ENCODE measurements at regions not wholly inside any gene's neighbourhood (a gene's known extent, or its start where the extent isn't known, plus 50 kb on each side); places are given as distances from the start of the nearest gene placed in this dataset.
A peak's percentile ranks its signal among the peaks of the same experiment; 100 is the strongest.
"Not testable (repeated sequence)": the region's sequence is repeated elsewhere in the genome, so short reads cannot be mapped to it uniquely, and the experiment has no call there.

DNA sequence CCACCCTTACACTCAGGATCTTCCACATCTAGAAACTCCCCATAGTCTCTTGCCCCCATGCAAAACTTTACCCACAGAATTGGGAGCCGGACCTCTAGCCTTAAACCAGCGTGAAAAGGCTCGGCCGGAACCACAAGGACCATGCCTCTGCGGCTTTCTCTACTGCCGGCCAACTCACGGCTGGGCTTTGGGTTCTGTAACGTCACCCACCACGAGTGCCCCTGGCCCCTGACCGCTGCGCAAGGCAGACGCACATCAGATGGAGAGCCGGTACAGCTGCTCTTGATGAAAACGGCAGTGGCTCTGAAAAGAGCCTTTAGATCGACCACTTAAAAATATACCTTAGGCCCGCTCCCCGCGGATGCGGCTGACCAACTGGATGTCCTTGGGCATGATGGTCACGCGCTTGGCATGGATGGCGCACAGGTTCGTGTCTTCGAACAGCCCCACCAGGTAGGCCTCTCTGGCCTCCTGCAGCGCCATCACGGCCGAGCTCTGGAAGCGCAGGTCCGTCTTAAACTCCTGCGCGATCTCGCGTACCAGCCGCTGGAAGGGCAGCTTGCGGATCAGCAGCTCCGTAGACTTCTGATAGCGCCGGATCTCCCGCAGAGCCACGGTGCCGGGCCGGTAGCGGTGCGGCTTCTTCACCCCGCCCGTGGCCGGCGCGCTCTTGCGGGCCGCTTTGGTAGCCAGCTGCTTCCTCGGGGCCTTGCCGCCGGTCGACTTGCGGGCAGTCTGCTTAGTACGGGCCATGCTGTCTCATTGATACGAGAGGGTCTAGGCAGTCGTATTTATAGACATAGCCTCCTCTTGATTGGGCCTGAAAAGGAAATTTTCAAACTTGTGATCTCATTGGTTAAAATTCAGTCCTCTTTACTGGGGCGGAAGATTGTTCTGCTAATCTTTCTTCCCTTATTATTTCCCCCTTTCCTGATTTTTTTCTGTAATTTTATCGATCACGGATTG is 66.3 kb downstream of the FAM72C start:
- DNase-seq (ENCODE audit: low read depth) = peak; percentile 9

DNA sequence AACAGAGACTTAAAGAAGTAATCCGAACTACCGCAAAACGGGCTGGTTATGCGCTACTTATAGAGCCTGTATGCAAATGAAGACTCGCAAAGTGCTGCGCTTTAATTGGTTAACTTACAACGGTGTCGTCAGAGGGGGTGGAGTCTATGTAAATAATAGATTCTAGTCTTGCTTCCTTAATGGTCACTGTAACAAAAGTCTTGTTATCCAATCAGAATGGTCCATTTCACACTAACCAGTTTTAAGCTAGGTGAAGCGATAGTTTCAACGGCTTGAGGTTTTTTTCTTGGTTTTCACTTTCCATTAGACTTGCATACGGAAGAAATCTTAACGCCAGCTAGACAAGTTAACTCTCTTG is 67.2 kb downstream of the FAM72C start:
- DNase-seq (ENCODE audit: low read depth) = not testable (repeated sequence)

DNA sequence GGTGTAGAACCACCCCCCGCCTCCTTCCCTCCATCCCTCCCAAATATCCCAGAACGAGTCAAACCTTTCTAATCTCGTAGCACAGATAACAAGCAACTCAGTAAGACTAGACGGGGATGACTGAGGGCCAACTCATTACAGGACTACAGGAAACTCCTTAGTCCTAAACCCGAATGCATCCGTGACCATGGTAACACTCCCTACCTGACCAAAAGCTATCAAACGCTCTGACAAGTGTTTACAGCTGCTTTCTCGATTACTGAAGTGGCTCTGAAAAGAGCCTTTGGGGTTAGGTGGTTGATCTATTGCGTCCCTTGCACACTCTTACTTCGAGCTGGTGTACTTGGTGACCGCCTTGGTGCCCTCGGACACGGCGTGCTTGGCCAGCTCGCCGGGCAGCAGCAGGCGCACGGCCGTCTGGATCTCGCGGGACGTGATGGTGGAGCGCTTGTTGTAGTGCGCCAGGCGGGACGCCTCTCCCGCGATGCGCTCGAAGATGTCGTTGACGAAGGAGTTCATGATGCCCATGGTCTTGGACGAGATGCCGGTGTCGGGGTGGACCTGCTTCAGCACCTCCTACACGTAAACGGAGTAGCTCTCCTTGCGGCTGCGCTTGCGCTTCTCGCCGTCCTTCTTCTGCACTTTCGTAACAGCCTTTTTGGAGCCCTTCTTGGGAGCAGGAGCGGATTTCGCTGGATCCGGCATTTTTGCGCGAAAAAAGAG is 67.7 kb downstream of the FAM72C start:
- DNase-seq (ENCODE audit: low read depth) = peak; percentile 13

DNA sequence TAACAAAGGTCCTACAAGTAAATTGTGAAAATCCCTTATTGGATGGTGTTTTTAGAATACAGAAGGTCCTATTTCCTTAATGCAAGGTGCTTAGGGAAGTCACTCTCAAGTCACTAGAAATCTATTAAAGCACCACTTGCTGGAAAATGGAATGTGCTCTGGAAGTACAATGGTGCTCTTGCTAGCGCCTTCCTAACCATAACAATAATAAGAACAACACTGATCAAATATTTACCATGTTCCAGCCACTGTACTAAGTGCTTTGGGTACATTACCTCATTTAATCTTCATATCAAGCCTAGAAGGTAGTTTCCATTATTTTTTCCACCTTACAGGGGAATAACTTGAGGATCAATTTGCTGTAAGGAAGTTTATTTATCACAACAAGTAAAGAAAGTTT is 75.4 kb downstream of the FAM72C start:
- DNase-seq (ENCODE audit: low read depth) = not testable (repeated sequence)

DNA sequence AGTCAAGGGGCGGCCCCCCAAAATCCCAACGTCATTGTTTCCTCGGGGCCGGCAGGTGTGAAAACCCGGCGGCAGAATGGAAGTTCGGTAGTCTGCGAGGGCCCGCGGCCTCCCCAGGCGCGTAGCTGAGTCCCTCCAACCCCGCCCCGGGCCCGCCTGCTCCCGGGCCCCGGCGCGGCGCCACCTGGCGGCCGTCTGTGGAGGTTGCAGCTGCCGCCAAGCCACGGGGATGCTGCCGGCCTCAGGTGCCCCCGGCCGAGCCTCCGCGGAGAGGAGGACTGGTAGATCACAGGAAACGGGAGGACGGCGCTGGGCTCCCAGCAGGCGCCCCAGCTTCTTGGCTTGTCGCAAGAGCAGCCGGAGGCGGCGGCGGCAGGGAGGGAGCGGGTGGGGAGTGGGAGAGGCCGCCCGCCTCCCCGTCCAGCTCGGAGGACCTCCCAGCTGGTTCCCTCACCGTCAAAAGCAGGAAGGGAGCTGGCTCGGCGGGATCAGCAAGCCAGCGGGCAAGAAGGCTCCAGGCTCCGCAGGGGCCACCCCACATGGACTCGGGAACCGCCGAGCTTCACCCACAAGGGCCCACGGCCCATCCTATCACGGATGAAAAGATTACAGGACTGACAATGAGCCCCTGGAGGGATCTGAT is 86.7 kb downstream of the FAM72C start:
- DNase-seq (ENCODE audit: low read depth) = peak; percentile 0

DNA sequence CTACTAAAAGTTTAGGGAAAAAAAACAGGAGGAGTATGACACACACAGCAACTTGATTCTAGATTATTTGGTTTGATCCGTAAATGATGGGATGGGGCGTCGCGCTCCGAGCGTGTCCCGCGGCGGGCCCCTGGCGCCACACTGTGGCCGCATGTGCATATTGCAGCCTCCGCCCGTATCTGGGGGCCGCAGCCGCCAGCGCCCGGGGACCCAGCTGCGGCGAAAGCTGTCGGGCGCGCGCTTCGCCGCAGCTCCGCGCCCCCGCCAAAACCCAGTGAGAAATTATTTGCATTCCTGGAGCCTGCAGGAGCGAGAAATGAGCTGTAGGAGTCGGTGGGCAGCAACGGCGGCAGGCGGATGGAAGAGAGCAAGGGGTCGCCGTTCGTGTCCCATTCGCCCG is 87.3 kb downstream of the FAM72C start:
- not testable (repeated sequence) for DNase-seq (ENCODE audit: low read depth)

DNA sequence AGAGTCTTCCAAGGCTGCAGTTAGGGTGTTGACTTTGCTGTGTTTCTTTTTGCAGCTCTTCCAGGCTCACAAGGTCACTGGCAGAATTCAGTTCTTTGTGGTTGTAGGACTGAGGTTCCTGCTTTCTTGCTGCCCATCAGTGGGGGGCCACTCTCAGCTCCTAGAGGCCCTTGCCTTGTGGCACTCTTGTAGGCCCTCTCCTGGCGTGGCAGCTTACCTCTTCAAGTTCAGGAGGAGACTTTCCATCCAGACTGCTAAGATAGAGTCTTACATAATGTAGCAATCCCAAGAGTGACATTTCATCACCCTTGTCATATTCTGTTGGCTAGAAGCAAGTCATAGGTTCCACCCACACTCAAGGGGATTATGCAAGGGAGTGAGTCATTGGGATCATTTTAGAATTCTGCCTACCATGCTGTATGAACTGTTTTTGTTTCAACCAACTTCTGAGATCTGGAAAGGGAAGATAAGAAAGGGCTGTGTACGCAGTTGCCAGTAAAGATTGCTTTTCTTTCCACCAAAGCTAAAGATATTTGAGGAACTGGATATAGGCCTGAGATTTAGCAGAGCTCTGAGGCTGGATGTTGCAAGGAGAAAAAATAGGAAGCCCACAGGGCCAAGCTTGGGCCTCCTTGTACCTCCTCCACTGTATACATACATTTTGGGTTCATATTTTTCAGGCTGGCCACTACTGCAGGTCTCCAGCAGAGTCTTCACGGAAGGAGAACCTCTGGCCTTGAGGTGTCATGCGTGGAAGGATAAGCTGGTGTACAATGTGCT is 91.8 kb downstream of the FAM72C start:
- DNase-seq (ENCODE audit: low read depth) = not testable (repeated sequence)

DNA sequence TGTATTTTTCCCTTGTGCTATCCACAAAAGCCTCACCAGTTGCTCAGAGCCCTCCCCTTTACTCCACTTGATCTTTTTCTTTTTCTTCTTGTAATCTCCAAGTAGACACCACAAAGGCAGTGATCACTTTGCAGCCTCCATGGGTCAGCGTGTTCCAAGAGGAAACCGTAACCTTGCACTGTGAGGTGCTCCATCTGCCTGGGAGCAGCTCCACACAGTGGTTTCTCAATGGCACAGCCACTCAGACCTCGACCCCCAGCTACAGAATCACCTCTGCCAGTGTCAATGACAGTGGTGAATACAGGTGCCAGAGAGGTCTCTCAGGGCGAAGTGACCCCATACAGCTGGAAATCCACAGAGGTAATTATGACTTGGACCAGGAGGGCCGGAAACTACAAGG is 95.8 kb downstream of the FAM72C start:
- DNase-seq (ENCODE audit: low read depth) = not testable (repeated sequence)

DNA sequence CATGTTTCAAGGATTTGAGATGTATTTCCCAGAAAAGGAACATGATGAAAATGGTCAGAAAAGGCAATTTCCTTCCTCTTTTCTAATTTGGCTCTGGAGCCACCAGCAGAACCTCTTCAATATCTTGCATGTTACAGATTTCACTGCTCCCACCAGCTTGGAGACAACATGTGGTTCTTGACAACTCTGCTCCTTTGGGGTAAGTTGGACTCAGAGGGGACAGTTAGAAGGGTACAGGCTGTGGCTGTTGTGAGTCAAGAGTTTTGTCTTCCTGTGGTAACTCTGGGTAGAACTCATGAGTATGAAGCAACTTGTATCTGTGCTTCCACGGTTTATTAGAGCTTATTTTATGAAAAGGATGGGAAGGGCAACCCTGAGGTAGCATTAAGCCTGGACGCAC is 97.2 kb downstream of the FAM72C start:
- not testable (repeated sequence) for DNase-seq (ENCODE audit: low read depth)

DNA sequence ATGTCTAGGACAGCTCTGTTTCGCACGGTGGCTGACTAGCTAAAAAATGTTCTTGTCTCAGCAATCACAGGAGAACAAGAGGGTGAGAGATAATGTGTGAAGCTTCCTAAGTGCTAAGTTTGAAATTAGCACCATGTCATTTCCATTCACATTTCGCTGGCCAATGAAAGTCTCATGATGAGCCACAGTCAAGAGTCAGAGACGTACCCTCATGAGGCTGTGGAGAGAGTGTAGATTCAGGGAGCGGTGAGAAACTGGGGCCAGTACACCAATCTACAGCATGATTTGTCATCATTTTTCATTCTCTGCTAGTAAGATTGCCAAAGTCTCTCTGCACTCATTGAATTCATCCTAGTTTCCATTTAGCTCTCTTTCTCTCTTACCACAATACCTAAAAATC is 98.1 kb downstream of the FAM72C start:
- not testable (repeated sequence) for DNase-seq (ENCODE audit: low read depth)

DNA sequence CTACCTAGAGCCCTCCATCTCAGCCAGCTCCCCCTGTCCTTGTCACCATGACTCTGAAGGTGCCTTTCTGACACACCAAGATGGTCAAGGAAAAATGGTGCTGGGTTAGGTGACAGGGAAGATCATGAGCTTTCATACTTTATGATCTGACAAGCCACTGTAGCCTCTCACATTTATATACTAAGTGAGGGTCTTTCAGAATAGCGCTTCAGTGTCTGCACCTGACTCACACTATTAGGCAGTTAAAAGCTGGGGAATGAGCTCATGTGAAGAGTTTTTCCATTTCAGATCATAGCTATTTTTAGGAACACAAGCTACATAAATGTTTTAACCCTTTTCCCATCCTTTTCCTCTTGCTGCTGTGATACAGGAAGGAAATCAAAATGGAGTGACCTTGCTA is 101.4 kb downstream of the FAM72C start:
- not testable (repeated sequence) for DNase-seq (ENCODE audit: low read depth)

DNA sequence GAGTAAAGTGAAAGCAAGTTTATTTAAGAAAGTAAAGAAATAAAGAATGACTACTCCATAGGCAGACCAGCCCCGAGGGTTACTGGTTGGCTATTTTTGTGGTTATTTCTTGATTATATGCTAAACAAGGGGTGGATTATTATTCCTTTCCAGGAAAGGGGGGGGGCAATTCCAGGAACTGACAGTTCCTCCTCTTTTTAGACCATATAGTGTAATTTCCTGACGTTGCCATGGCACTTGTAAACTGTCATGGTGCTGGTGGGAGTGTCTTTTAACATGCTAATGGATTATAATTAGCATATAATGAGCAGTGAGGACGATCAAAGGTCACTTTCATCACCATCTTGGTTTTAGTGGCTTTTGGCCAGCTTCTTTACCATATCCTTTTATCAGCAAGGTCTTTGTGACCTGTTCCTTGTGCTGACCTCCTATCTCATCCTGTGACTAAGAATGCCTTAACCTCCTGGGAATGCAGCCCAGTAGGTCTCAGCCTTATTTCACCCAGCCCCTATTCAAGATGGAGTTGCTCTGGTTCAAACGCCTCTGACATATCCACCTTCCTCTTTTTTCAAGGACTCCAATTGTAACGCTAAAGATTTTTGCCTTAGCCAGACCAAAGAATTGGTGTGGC is 104.1 kb downstream of the FAM72C start:
- DNase-seq (ENCODE audit: low read depth) = not testable (repeated sequence)

DNA sequence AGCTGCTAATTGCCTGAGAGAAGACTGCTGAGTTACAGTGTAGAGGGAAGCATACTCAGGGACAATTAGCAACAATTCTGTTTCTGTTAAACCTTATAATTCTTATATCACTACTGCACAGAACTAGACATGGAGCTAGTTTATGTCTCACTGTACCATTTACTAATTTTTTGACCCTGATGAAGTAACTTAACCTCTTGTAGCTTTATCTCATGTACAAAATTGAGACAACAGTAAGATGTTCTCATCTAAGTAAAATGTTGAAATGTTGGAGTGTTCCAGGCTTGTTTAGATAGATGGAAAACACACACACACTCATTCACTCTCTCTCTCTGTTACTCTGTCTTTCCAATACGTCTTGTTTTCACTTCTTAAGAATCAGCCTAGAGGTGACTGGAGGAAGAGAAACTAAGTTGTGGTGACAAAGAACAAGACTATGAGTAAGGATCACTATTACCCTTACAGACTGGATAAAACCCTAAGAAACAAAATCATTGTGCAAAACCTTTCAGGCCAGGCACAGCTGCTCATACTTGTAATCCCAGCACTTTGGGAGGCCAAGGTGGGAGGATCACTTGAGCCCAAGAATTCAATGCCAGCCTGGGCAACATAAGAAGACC is 107.8 kb downstream of the FAM72C start:
- not testable (repeated sequence) for DNase-seq (ENCODE audit: low read depth)

DNA sequence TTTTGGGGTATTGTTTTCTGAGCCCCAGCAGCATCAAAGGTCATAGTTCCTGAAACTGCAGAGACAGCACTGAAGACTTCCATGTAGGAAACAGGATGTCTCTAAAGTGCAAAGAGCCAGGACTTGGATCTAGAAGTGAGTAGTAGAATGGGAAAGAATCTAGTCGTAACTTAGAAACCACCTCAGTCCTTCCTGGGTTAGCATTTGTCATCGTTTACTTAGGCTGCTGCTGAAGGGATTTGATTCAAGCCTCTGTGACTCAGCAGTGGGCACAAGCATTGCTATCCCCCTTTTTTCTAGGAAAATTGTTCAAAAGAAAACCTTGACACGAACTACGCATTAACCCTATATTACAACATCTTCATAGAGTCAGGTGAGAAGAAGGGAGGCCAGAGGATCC is 109.1 kb downstream of the FAM72C start:
- DNase-seq (ENCODE audit: low read depth) = not testable (repeated sequence)

DNA sequence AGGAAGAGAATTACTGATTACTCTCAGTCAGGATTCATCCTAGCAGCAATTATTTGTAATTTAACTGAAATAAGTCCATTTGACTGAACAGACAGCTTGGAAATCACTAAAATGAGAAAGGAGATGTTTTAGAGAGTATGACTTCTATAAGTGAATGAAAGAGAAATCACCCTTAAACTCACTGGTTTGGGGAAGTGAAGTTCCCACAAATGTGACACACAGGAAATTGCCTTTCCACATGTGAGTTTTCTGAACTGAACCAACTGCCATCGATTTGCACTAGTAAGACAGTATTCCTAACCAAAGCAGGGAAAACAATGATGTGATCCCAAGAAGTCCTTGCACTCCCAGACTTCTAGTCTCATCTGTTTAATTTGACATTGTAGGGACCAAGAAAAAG is 110.5 kb downstream of the FAM72C start:
- not testable (repeated sequence) for DNase-seq (ENCODE audit: low read depth)

DNA sequence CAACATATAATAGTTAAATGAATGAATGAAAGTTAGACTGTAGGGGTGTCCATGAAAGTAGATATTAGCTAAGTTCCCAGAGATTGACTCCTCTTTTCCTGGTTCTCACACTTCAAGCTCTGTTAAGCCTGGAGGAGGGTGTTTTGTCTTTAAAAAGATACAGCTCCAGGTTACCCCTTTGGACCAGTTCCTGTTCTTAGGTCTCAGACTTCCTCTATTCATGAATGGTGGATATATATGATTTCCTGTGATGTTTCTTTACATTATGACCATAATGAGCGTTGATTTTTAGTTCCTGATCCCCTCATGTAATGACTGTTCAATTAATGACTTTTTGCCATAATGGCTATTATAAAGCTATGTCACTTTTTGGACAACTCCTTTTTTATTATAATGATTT is 115.9 kb downstream of the FAM72C start:
- DNase-seq (ENCODE audit: low read depth) = not testable (repeated sequence)

DNA sequence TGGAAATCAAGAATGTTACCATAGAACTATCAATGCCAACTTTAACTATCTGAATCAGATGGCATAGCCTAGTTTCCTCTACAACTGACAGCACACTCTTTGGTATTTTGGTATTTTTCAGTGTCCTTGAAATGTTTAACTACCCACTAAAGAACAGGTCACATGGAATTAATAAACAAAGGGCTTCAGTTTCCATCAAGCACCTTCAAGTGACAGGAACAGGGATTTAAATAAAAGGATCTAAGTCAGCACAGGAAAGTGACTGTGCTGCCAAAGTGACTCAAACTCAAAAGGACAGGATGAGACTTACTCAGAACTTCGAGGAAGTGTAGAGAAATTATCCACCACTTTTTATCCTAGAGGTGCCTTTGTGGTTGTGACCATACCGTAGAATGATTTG is 117.7 kb downstream of the FAM72C start:
- DNase-seq (ENCODE audit: low read depth) = not testable (repeated sequence)

DNA sequence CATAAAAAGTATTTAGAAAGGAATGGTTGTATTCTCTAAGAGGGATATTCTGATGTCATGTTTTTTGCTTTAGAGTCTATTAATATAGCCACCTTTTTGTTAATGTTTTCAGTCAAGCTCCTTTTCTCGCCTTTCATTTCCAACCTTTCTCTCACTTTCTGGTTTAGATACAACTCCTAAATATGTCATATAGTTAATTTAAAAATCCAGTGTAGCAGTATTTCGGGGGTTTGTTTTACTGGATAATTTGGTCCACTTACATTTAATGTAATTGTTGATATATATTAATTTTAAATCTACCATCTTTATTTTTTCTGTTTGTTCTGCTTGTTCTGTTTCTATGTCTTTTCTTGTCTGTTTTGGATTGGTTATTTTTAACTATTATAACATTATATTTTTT is 121.1 kb downstream of the FAM72C start:
- DNase-seq (ENCODE audit: low read depth) = not testable (repeated sequence)

DNA sequence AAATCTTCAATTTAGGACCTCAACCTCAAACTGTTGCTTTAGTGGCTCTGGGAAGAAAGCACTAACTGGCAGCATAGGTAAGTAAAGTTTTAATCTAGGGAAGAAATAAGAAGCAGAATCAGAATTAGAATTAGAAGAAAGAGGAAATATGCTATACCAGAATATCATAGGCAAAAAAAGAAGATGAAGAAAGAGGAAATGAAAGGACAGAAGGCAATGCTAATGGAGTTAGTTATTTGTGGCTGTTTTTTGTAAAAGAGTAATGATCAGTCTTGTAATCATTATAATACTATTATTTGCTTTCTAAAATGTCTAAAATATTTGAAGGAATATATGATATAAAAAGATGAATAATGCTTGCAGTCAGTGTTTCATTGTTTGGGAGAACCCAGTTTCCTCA is 122.9 kb downstream of the FAM72C start:
- DNase-seq (ENCODE audit: low read depth) = not testable (repeated sequence)

DNA sequence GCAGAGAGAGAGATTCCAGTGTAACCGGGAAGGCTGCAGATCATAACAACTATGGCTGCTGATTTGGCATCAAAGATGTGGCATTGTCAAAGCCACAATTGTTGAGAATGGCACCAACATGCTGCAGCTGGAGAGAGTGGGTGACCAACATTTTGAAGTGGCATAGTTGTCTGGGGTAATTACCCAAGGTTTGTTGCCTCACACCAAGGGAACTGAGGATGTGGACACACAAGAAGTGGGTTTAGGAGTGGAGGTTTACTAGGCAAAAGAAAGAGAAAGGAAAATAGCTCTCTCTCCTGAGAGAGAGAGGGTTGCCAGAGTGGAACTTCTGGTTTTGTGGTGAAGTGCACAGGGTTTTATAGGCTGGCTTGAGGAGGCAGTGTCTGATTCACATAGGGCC is 126.6 kb downstream of the FAM72C start:
- not testable (repeated sequence) for DNase-seq (ENCODE audit: low read depth)

DNA sequence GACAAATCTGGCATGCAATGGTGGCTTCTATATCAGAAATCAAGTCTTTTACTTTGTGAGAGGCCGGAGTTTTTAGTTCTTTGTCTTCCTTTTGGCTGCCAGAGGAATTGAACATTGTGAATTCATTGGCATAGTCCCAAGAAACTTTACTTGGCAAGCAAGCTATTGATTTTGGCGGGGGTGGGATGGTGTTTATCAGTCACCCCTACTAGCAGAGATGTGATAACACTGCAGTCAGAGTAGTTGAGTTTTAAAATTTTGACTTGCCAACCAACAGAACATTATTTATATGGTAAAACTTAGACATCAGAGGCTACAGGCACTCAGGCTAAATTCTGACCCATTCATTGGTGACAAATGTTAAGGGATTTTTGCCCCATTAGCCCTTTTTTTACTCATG is 129.7 kb downstream of the FAM72C start:
- not testable (repeated sequence) for DNase-seq (ENCODE audit: low read depth)

All from stromal cell of bone marrow (primary cell).